NCI-H2081 (cell line): ENCODE measurements at regions not wholly inside any gene's neighbourhood (a gene's known extent, or its start where the extent isn't known, plus 50 kb on each side); places are given as distances from the start of the nearest gene placed in this dataset.
A peak's percentile ranks its signal among the peaks of the same experiment; 100 is the strongest.
"Not testable (repeated sequence)": the region's sequence is repeated elsewhere in the genome, so short reads cannot be mapped to it uniquely, and the experiment has no call there.

Source experiments
- DNase-seq, 2 experiments: peaks; one replicate each; lab custom pipeline; 2025; lab: John Stamatoyannopoulos, UW

DNA sequence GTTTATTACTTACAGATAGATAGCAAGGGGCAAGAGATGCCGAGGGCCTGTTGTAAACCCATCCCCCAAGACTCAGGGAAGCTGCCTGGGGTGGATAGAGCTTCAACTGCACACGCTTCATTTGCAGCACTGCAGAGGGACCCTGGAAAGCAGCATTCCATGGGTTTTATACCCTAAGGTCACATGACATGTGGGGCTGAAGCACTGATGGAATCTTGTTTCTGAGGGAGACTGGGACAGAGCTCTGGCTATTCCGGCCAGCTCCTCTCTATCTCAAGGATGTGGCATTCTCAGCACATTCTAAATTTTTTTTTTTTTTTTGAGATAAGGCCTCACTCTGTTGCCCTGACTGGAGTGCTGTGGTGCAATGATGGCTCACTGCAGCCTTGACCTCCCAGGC is 300.1 kb downstream of the MYCN start:
- DNase-seq = no peak

- DNase-seq = no peak
Observed at GRCh38 chr2:16239296-16239850, 299.0 kb downstream of the MYCN start.

DNA sequence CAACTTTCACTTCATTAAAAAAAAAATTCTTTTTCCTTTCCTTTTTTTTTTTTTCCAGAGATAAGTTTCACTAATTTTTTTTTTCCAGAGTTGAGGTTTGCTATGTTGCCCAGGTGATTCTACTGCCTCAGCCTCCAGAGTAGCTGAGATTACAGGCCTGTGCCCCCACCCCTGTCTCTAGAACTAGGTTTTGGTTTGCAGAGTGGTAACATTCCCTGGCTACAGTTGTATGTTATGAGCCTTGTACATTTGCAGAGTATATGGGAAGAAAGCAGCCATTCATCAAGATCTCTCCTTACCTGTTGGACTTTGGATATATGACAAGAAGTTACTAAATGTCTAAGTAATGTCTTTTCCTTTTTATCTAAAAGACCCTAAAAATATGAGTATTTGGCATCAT is 298.4 kb downstream of the MYCN start:
- no peak for DNase-seq

DNA sequence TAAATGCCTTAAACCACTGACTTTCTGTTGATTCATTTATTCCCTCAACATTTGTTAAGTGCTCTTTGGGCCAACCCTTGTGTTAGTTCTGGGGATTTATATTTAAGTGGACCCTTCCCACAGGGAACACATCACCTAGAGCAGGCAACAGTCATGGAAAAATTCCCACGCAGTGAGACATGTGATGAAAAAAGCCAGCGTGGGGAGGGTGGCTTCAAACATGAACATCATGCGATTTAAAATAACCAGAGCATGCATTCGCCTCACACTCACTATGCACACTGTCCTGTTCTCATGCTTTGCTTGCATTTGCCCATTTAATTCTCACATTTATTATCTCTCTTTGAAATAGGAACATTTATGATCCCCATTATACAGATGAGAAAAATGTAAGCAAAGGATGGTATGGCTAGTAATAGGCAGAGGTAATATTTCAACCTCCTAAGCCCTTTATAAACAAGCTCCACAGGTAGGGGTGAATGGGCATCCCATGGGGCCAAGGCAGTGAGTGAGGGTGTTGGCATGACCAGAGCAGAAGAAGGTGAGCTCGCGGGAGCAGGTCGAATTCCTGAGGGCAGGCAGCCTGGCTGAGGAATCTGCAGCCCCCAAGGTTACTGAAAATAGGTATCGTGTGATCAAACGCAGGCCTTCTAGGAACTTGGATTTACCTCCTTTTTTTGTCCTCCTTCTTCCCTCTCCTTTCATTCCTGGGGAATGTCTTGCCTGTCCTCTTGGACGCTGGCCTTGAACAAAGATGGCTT is 297.8 kb downstream of the MYCN start:
- no peak for DNase-seq

DNA sequence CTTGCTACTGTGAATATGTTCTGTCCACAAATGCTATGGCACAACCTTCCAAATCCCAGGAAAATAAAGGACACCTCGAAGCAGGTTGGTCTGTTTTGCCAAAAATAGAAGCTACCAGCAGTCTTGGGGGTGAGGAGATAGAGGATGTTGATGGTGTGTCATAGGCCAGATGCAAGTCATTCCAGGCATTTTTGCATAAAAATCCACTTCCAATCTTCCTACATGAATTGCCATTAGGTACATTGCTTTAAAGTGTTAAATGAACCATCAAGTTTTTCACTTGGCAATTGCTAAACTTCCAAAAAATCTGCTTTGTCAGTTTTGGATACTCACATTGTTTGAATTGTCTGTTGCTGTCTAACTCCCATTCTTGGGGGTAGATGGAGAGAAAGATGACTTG is 295.4 kb downstream of the MYCN start:
- DNase-seq = no peak

DNA sequence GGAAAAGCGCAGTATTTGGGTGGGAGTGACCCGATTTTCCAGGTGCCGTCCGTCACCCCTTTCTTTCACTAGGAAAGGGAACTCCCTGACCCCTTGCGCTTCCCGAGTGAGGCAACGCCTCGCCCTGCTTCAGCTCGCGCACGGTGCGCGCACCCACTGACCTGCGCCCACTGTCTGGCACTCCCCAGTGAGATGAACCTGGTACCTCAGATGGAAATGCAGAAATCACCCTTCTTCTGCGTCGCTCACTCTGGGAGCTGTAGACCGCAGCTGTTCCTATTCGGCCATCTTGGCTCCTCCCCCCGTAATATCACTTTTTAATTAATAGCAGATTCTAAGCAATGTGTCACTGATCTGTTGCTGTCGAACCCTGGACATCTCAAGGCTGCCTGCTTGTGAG is 294.9 kb downstream of the MYCN start:
- DNase-seq = not testable (repeated sequence)

- no peak for DNase-seq
Observed at GRCh38 chr2:16228951-16229350, 288.6 kb downstream of the MYCN start.

- DNase-seq = no peak
Observed at GRCh38 chr2:16228471-16228870, 288.1 kb downstream of the MYCN start.

DNA sequence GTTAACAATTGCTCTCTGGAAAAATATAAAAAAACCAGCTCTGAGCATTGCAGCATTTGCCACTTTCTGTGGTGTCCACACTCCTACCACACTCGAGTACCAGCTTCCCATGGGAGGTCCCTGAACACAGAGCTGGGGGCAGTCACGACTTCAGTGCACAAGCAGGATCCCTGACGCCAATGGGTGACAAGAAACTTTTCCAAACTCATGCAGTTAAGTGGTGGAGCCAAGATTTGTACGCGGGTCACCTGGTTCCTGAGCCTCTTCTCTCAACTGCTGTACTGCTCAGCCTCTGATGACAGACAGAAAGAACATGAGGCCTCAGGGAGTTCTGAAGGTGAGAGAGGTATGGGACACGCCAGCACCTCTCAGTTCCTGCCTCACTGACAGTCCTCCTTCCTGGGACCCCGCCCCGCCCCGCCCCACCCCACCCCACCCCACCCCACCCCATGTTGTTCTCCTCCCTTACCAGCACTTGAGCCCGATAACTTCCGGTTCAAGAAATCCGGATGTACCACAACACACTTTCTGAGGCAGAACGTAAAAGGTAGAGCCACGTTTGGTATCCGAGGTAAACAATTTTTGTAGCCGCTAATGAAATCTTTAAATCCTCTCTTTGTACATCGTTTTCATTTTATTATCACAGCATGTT is 287.6 kb downstream of the MYCN start:
- no peak for DNase-seq

DNA sequence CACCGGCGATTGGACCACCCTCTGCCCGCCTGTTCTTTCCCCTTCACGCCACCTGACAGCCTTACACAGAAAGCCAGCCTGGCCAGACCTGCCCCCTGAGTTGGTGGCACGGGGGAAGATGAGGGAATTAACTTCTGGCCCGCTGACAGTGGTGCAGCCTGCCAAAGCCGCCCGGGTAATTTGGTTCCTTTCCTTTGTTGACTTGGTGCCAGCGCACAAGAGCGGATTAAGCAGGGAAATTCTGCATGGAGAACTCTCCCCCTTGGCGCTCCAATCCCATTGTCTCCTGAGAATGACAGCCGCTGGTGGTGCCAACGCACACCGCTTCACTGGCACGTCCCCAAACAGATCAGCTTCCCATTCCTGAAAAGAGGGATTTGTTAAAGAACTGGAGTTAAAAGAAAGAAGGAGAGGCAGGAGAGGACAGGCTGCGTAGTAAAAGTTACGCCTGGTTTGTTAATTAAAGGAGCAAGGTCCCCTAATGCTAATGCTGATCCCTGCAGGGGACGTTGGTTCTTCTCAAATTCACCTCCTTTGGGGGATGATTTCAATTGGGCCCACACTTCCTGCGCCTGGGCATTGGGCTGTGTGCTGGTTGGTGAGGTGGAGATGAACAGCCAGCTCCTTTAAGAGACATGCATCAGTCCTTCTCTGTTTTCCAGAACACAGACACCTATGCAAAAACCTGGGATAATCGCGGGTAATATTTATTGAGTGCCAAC is 286.8 kb downstream of the MYCN start:
- DNase-seq = peak in 1 of 2 experiments; percentile 7

- DNase-seq = no peak
Observed at GRCh38 chr2:16226381-16226780, 286.0 kb downstream of the MYCN start.

- no peak for DNase-seq
Observed at GRCh38 chr2:16225545-16225944, 285.2 kb downstream of the MYCN start.

DNA sequence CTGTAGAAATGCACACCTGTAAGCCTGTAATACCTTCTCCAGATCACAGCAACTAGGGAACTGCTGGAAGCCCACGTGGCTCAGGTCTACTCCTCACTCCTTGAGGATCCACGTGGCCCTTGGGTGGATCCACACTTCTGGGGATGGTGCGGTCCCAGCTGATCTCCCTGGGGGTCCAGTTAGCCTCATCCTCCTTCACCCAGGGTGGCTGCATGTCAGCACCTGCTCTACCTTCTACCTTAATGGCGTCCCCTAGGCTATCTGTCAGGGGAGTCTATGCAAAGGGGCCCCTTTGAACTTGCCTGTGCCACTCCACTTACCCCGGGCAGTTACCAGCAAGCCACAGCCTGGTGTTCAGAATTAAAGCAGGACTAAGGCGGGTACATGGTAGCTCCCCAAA is 284.7 kb downstream of the MYCN start:
- no peak for DNase-seq

DNA sequence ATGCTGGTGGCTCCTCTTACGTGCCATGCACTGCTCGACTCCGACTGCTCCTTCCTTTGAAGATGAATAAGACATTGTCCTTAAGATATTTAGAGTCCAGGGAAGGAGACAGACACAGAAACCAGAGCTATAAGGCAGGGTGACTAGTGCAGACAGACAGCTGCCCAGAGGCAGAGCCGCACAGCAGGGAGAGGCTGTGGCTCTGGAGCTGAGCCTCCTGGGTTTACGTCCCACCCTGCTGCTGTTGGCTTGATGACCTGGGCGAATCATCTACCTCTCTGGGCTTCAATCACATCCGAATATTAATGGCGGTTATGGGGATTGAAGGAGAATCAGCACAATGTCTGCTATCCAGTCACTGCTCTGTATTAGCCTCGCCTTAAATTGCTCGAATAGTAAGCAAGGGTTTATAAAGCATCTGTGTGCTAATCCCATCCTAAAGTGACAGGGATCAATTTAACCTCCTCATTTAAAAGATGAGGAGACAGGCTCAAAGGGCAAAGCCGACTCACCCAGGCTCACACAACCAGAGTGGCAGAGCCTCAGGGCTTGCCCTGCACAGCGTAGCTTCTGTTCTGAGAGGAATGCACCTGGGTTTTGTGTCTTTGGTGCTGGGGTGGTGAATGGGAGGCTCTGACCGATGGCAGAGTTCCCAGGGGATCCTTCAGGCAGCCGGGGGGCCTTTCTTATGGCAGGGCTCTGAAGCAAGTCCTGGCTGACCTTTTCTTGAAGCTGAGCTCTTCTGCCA is 284.1 kb downstream of the MYCN start:
- no peak for DNase-seq

DNA sequence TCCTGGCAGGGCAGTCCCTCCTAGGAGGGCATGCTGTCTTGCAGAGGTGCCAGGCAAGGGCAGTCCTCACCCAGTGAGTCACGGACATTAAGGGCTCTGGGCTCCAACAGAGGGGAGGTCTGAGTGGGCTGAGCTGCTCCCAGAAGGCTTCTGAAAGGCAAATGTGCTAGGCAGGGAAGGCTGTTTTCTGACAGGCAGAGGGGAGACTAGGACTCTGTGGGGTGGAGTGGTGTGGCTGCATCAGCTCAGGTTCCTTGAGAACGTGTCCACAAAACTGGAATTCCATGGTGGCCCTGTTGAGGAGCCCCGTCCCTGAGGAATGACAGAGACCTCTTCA is 283.5 kb downstream of the MYCN start:
- DNase-seq = no peak

DNA sequence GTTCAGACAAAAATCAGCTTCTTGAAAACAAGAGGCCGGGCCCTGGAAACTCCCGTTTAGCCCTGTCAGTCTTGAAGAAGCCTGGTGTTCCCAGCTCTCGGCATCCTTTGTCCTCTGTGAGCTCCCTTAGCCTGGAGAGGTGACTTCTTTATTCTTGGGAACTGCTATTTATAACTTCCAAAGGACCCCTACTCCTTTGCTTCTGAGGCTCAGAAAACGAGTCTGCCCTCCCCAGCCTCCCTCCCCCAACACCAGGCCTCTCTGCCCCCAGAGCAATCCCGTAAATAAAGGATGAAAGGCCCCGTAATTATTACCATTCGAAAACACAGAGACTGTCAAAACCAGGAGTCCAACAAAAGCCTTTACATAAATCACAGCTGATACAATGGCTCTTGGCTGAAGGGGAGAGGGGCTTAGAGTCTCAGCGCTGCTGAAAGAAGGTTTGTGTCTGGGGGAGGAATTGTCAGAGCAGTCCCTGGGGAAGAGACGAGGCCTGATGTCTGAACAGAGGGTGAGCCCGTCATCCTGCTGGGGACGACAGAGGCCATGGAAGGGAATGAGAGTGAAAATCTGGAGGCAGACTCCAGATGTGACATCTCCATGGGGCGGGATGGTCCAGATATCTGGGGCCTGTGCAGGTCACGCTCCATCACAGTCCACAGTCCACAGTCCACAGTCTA is 283.0 kb downstream of the MYCN start:
- no peak for DNase-seq

DNA sequence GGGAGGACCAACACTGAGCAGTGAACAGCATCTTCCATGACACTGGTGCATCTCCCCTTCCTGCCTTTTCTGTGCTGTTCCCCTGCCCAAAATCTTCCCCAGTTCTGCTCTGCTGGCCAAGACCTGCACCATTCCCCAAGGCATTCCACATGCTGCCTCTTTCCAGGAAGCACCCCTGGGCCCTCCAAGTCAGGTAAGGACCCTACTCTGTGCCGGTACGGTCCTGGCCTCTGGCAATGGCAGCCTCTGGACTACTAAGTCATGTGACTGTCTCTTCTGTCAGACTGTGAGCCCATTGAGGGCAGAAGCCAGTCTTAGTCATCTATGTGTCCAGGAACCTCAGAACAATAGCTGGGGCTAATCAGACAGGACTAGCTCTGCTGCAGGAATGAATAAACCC is 282.0 kb downstream of the MYCN start:
- DNase-seq = no peak

DNA sequence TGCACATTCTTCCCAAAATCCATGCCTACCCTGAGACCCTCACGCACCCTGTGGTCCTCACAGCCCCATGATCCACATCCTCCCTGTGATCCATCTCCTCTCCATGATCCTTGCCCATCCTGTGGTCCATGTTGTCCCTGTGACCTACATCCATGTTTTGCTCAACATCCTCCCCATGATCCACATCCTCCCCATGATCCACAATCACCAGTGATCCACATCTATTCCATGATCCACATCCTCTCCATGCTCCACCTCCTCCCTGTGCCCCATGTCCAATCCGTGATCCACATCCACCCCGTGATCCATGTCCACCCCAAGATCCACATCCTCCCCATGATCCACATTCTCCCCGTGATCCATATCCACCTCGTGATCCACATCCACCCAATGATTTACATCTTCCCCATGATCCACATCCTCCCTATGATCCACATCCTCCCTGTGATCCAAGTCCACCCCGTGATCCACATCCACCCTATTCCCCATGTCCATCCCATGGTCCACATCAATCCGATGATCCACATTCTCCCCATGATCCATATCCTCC is 281.2 kb downstream of the MYCN start:
- DNase-seq = no peak

GRCh38 chr2:16219292-16219975 is 279.1 kb downstream of the MYCN start:
- DNase-seq = no peak

DNA sequence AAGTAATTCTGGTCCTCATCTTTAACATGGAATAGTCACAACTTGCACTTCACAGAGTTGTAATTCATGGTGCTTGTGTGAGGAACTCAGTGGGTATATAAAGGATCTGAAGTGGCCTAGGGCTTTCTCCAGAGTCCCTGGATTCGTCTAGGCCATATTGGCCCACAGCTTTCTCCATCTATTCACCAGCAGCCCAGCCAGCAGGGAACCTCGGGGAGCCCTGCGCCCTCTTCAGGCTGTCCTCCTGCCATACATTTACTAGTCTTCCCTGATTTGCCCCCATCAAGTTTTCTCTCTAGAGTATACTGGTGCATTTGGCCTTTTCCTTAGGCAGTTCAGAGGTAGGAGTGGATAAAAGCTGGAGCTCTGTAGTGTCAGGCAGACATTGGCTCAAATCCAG is 278.3 kb downstream of the MYCN start:
- DNase-seq = no peak

DNA sequence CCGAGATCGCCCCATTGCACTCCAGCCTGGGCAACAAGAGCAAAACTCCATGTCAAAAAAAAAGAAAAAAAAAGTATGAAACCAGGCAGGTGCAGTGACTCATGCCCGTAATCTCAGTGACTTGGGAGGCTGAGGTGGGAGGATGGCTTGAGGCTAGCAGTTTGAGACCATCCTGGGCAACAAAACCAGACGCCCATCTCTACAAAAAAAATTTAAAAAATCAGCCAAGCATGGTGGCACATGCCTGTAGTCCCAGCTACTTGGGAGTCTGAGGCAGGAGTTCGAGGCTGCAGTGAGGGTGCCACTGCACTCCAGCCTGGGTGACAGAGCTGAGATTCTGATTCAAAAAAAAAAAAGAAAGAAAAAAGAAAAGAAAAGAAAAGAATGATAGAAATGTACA is 277.8 kb downstream of the MYCN start:
- DNase-seq = no peak
